Trophoblast cell (in vitro differentiated cells and primary cell): ENCODE measurements at regions not wholly inside any gene's neighbourhood (a gene's known extent, or its start where the extent isn't known, plus 50 kb on each side); places are given as distances from the start of the nearest gene placed in this dataset.

ENCODE experiments used
- DNase-seq, 2 donors: peaks; one replicate each; pipeline ENCODE4 v3.0.0-alpha.2; 2016
- H2AFZ ChIP-seq: 2 replicates; pipeline ENCODE4 v1.6.1; 2013; ENCODE audit warnings: low read length, moderate library complexity, mild to moderate bottlenecking; ENCODE audit not compliant: insufficient read depth, poor library complexity
- H2AK5ac ChIP-seq: 2 replicates; pipeline ENCODE4 v1.6.1; 2013; ENCODE audit warnings: mild to moderate bottlenecking, low read length
- H2BK120ac ChIP-seq: 2 replicates; pipeline ENCODE4 v1.6.1; 2013; ENCODE audit warnings: low read length, mild to moderate bottlenecking, moderate library complexity; ENCODE audit not compliant: insufficient read depth, poor library complexity
- H2BK12ac ChIP-seq: 2 replicates; pipeline ENCODE4 v1.6.1; 2013; ENCODE audit warnings: mild to moderate bottlenecking, low read length, moderate library complexity
- H2BK5ac ChIP-seq: 2 replicates; pipeline ENCODE4 v1.6.1; 2013; ENCODE audit warnings: low read length, low read depth, moderate library complexity, mild to moderate bottlenecking; ENCODE audit not compliant: poor library complexity
- H3K14ac ChIP-seq: 2 replicates; pipeline ENCODE4 v1.6.1; 2013; ENCODE audit warnings: mild to moderate bottlenecking, low read length
- H3K18ac ChIP-seq: 2 replicates; pipeline ENCODE4 v1.6.1; 2013; ENCODE audit warnings: mild to moderate bottlenecking, low read length
- H3K23ac ChIP-seq: 2 replicates; pipeline ENCODE4 v1.6.1; 2013; ENCODE audit warnings: low read length
- H3K27ac ChIP-seq: 2 replicates; pipeline ENCODE4 v1.5.1; 2013; ENCODE audit warnings: low read depth, mild to moderate bottlenecking, inconsistent platforms, low read length, moderate library complexity
- H3K27me3 ChIP-seq: 2 replicates; pipeline ENCODE4 v1.6.1; 2013; ENCODE audit warnings: inconsistent platforms, mild to moderate bottlenecking, low read length, moderate library complexity; ENCODE audit not compliant: insufficient read depth
- H3K36me3 ChIP-seq, 2 experiments: 1 replicate in 1 of 2; 2 replicates in 1 of 2; pipeline ENCODE4 v1.6.1; 2013; ENCODE audit warnings: low read length in 2 of 2, mild to moderate bottlenecking in 2 of 2, moderate library complexity in 1 of 2; ENCODE audit not compliant: insufficient read depth in 2 of 2, control insufficient read depth in 1 of 2
- H3K4ac ChIP-seq: 2 replicates; pipeline ENCODE4 v1.6.1; 2013; ENCODE audit warnings: low read depth, mild to moderate bottlenecking, low read length, moderate library complexity
- H3K4me1 ChIP-seq, 2 experiments: 1 replicate in 1 of 2; 2 replicates in 1 of 2; pipeline ENCODE4 v1.6.1; 2013; ENCODE audit warnings: low read length in 2 of 2, mild to moderate bottlenecking in 2 of 2, moderate library complexity in 1 of 2; ENCODE audit not compliant: insufficient read depth in 2 of 2, control insufficient read depth in 1 of 2
- H3K4me2 ChIP-seq: 2 replicates; pipeline ENCODE4 v1.6.1; 2013; ENCODE audit warnings: inconsistent platforms, mild to moderate bottlenecking, low read length, moderate library complexity
- H3K4me3 ChIP-seq: 2 replicates; pipeline ENCODE4 v1.5.1; 2013; ENCODE audit warnings: mild to moderate bottlenecking, low read depth, low read length, inconsistent platforms
- H3K79me1 ChIP-seq: one replicate; pipeline ENCODE4 v1.6.1; 2013; ENCODE audit warnings: low read length
- H3K79me2 ChIP-seq: 2 replicates; pipeline ENCODE4 v1.6.1; 2013; ENCODE audit warnings: low read length, mild to moderate bottlenecking; ENCODE audit not compliant: control insufficient read depth, insufficient read depth, poor library complexity
- H3K9ac ChIP-seq: 2 replicates; pipeline ENCODE4 v1.6.1; 2013; ENCODE audit warnings: mild to moderate bottlenecking, low read length
- H3K9me3 ChIP-seq: 2 replicates; pipeline ENCODE4 v1.6.1; 2013; ENCODE audit warnings: low read depth, mild to moderate bottlenecking, control low read depth, inconsistent platforms, low read length; ENCODE audit not compliant: insufficient read depth
- H4K12ac ChIP-seq: 2 replicates; pipeline ENCODE4 v1.6.1; 2013; ENCODE audit warnings: low read depth, mild to moderate bottlenecking, low read length, moderate library complexity
- H4K8ac ChIP-seq: 2 replicates; pipeline ENCODE4 v1.6.1; 2013; ENCODE audit warnings: low read depth, mild to moderate bottlenecking, low read length, moderate library complexity
- H4K91ac ChIP-seq: one replicate; pipeline ENCODE4 v1.6.1; 2013; ENCODE audit warnings: low read depth, mild to moderate bottlenecking, low read length, moderate library complexity
- WGBS: extraction: QIAGEN DNeasy Blood & Tissue Kit; methylation state at CpG from one replicate; pipeline ENCODE4 v1.1.7; 2013; ENCODE audit warnings: missing lambda C conversion rate; ENCODE audit not compliant: insufficient read length, insufficient coverage; ENCODE audit errors: extremely low coverage; 5-methylcytosine and 5-hydroxymethylcytosine counted together

- H3K9ac ChIP-seq, result no peak overlapping the region
- no peaks in the 10 kb centered on the region for H3K9me3 ChIP-seq
- no peak overlapping the region for H3K14ac ChIP-seq
- H3K23ac ChIP-seq, result no peak overlapping the region
- H2BK12ac ChIP-seq, result no peak overlapping the region
- no peak overlapping the region for H3K18ac ChIP-seq
- no peak for DNase-seq
- no peak overlapping the region for H4K12ac ChIP-seq
- no peaks in the 10 kb centered on the region for H3K79me1 ChIP-seq
- no peak overlapping the region for H3K4me3 ChIP-seq
- H3K4ac ChIP-seq, result no peak overlapping the region
- no peaks in the 10 kb centered on the region for H3K79me2 ChIP-seq
- H4K8ac ChIP-seq, result no peak overlapping the region
- WGBS, result no CpG with 5 or more reads among the region's 9 CpGs
- no peak overlapping the region for H2AFZ ChIP-seq
- H2AK5ac ChIP-seq, result no peak overlapping the region
- H3K27ac ChIP-seq, result no peak overlapping the region
- H4K91ac ChIP-seq, result no peak overlapping the region
- no peaks in the 10 kb centered on the region for H3K36me3 ChIP-seq
- no peaks in the 10 kb centered on the region for H3K27me3 ChIP-seq
- H2BK5ac ChIP-seq, result no peak overlapping the region
- H3K4me2 ChIP-seq, result no peak overlapping the region
- no peaks in the 10 kb centered on the region for H3K4me1 ChIP-seq
- H2BK120ac ChIP-seq, result no peak overlapping the region
These were observed 142.0 kb upstream of the SYT13 start for GRCh38 chr11:45428116-45428515.

- WGBS, result no CpG with 5 or more reads among the region's 9 CpGs
These were observed 138.5 kb upstream of the SYT13 start for GRCh38 chr11:45424411-45425180.

GRCh38 chr11:45423475-45424120 is 137.5 kb upstream of the SYT13 start:
- Histone ChIP-seq H3K23ac (no peak overlapping the region), H4K8ac (no peak overlapping the region), H4K91ac (no peak overlapping the region), H2BK5ac (no peak overlapping the region), H2BK12ac (no peak overlapping the region), H3K14ac (no peak overlapping the region), H3K4me2 (no peak overlapping the region), H3K36me3 (no peaks in the 10 kb centered on the region), H3K18ac (no peak overlapping the region), H2AK5ac (no peak overlapping the region), H3K9me3 (no peaks in the 10 kb centered on the region), H3K79me2 (no peaks in the 10 kb centered on the region), H3K9ac (no peak overlapping the region), H3K4me1 (no peaks in the 10 kb centered on the region), H2BK120ac (no peak overlapping the region), H3K4me3 (no peak overlapping the region), H3K79me1 (no peaks in the 10 kb centered on the region), H3K4ac (no peak overlapping the region), H3K27ac (no peak overlapping the region), H3K27me3 (no peaks in the 10 kb centered on the region), H2AFZ (no peak overlapping the region), H4K12ac (no peak overlapping the region)
- DNase-seq, result no peak
- no CpG with 5 or more reads among the region's 9 CpGs for WGBS

More at GRCh38 chr11:45424411-45425180, 138.5 kb upstream of the SYT13 start:
- Histone ChIP-seq H3K4me2 (no peak overlapping the region), H3K27me3 (no peaks in the 10 kb centered on the region), H3K18ac (no peak overlapping the region), H3K23ac (no peak overlapping the region), H2AK5ac (no peak overlapping the region), H3K27ac (no peak overlapping the region), H3K36me3 (no peaks in the 10 kb centered on the region), H3K4me3 (no peak overlapping the region), H2AFZ (no peak overlapping the region), H4K91ac (no peak overlapping the region), H2BK12ac (no peak overlapping the region), H3K14ac (no peak overlapping the region), H4K8ac (no peak overlapping the region), H3K79me1 (no peaks in the 10 kb centered on the region), H3K4ac (no peak overlapping the region), H2BK120ac (no peak overlapping the region), H3K9me3 (no peaks in the 10 kb centered on the region), H4K12ac (no peak overlapping the region), H2BK5ac (no peak overlapping the region), H3K9ac (no peak overlapping the region), H3K4me1 (no peaks in the 10 kb centered on the region), H3K79me2 (no peaks in the 10 kb centered on the region)
- no peak for DNase-seq

- Histone ChIP-seq H3K23ac (no peak overlapping the region), H3K36me3 (no peaks in the 10 kb centered on the region), H4K8ac (no peak overlapping the region), H3K18ac (no peak overlapping the region), H3K27ac (no peak overlapping the region), H3K9me3 (no peaks in the 10 kb centered on the region), H3K14ac (no peak overlapping the region), H2AFZ (no peak overlapping the region), H4K12ac (no peak overlapping the region), H4K91ac (no peak overlapping the region), H3K79me2 (no peaks in the 10 kb centered on the region), H2AK5ac (no peak overlapping the region), H2BK12ac (no peak overlapping the region), H2BK5ac (no peak overlapping the region), H3K79me1 (no peaks in the 10 kb centered on the region), H3K4me2 (no peak overlapping the region), H3K4me1 (no peaks in the 10 kb centered on the region), H3K4me3 (no peak overlapping the region), H2BK120ac (no peak overlapping the region), H3K9ac (no peak overlapping the region), H3K27me3 (no peaks in the 10 kb centered on the region), H3K4ac (no peak overlapping the region)
- DNase-seq, result no peak
- WGBS, result no CpG with 5 or more reads among the region's 6 CpGs
These were observed 136.9 kb upstream of the SYT13 start for GRCh38 chr11:45423036-45423435.
